WERI-Rb-1 (cell line): ENCODE measurements at regions not wholly inside any gene's neighbourhood (a gene's known extent, or its start where the extent isn't known, plus 50 kb on each side); places are given as distances from the start of the nearest gene placed in this dataset.
A peak's percentile ranks its signal among the peaks of the same experiment; 100 is the strongest.

Source experiments
- DNase-seq: peaks from one replicate; pipeline ENCODE4 v3.0.0-alpha.2; 2020
- H3K27ac ChIP-seq: fragments of 250-450 bp; sonication (Bioruptor Pico); 2 replicates; pipeline ENCODE4 v1.5.1; 2020; ENCODE audit warnings: mild to moderate bottlenecking, moderate library complexity
- H3K27me3 ChIP-seq: fragments of 250-450 bp; sonication (Bioruptor Pico); 2 replicates; pipeline ENCODE4 v1.5.1; 2021; ENCODE audit warnings: mild to moderate bottlenecking, low read depth, moderate library complexity; ENCODE audit not compliant: insufficient read depth, severe bottlenecking
- H3K36me3 ChIP-seq: fragments of 250-450 bp; sonication (Bioruptor Pico); 2 replicates; pipeline ENCODE4 v1.5.1; 2020; ENCODE audit warnings: mild to moderate bottlenecking, moderate library complexity
- H3K4me3 ChIP-seq: 2 replicates; pipeline ENCODE4 v1.5.1; 2011; ENCODE audit warnings: low read depth, mild to moderate bottlenecking, control low read depth, low read length
- H3K9me3 ChIP-seq: fragments of 250-450 bp; sonication (Bioruptor Pico); 2 replicates; pipeline ENCODE4 v1.5.1; 2021; ENCODE audit warnings: mild to moderate bottlenecking, moderate library complexity; ENCODE audit not compliant: severe bottlenecking
- TF ChIP-seq, protein P1 (sequence below): IDR thresholded peaks from 2 replicates; pipeline ENCODE4 v1.5.1; 2011; ENCODE audit warnings: low read depth, mild to moderate bottlenecking, control low read depth, inconsistent platforms, low read length

DNA sequence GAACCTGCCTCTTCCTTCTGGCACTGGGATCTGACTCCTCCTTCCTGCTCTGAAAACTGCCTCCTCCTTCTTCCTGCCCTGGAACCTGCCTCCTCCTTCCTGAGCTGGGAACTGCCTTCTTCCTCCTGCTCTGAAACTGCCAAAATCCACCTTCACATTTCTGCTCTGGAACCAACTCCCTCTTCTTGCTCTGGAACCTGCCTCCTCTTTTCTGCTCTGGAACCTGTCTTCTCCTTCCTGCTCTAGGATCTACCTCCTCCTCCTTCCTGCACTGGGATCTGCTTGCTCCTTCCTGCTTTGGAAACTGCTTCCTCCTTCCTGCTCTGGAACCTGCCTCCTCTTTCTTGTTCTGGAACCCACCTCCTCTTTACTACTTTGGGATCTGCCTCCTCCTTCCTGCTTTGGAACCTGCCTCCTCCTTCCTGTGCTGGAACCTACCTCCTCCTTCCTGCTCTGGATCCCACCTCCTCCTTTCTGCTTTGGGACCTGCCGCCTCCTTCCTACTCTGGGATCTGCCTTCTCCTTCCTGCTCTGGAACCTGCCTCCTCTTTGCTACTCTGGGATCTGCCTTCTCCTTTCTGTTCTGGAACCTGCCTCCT, 315.5 kb downstream of the PRL start:
- no peaks in the 10 kb centered on the region for H3K27me3 ChIP-seq
- H3K4me3 ChIP-seq = no peak overlapping the region
- no peak for DNase-seq
- TF ChIP-seq, protein P1, sequence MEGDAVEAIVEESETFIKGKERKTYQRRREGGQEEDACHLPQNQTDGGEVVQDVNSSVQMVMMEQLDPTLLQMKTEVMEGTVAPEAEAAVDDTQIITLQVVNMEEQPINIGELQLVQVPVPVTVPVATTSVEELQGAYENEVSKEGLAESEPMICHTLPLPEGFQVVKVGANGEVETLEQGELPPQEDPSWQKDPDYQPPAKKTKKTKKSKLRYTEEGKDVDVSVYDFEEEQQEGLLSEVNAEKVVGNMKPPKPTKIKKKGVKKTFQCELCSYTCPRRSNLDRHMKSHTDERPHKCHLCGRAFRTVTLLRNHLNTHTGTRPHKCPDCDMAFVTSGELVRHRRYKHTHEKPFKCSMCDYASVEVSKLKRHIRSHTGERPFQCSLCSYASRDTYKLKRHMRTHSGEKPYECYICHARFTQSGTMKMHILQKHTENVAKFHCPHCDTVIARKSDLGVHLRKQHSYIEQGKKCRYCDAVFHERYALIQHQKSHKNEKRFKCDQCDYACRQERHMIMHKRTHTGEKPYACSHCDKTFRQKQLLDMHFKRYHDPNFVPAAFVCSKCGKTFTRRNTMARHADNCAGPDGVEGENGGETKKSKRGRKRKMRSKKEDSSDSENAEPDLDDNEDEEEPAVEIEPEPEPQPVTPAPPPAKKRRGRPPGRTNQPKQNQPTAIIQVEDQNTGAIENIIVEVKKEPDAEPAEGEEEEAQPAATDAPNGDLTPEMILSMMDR = no peak
- no peaks in the 10 kb centered on the region for H3K36me3 ChIP-seq
- H3K9me3 ChIP-seq = peaks cover 9% of the 10 kb centered on the region
- no peak overlapping the region for H3K27ac ChIP-seq

DNA sequence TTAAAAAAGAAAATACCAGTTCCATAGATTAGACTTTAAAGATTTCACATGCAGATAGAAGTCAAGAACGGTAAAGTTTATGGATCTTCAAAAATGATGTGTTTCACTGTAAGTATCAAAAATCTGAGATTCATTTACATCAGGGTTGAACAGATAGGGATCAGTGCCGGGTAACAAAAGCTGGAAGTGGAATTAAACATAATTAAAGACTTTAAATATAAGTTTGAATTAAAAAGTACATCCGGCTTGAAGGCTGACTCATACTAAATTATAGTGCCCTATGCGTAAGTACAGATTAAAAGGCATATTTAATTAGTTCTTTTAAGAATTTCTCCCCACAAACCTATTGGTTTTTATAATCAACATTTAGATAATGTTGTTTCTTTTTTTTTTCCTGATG, 312.7 kb downstream of the PRL start:
- Histone ChIP-seq H3K36me3 (no peaks in the 10 kb centered on the region), H3K9me3 (peaks cover 9% of the 10 kb centered on the region), H3K4me3 (no peak overlapping the region), H3K27me3 (no peaks in the 10 kb centered on the region), H3K27ac (no peak overlapping the region)
- no peak for DNase-seq
- TF ChIP-seq, protein P1 = no peak

DNA sequence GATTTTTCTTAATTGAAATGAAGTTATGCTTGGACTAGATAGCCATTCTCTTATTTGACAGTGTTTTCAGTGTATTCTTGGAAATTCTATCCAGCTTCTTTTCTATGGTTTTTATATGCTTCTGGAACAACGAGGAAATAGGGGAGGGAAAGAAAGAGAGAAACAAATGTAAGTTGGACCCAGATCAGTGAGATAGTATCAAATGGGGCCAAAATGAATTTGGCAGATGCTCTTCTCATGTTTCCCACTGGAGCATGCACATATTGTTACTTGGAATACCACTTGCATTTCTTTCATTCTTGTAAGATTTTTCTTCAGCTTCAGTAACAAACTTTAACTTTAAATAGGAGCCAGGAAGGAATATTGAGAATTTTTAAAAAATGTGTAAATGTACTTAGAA, 312.3 kb downstream of the PRL start:
- no peak for DNase-seq
- TF ChIP-seq, protein P1 = no peak
- H3K9me3 ChIP-seq = peaks cover 9% of the 10 kb centered on the region
- H3K27ac ChIP-seq = no peak overlapping the region
- no peak overlapping the region for H3K4me3 ChIP-seq
- no peaks in the 10 kb centered on the region for H3K27me3 ChIP-seq
- no peaks in the 10 kb centered on the region for H3K36me3 ChIP-seq

DNA sequence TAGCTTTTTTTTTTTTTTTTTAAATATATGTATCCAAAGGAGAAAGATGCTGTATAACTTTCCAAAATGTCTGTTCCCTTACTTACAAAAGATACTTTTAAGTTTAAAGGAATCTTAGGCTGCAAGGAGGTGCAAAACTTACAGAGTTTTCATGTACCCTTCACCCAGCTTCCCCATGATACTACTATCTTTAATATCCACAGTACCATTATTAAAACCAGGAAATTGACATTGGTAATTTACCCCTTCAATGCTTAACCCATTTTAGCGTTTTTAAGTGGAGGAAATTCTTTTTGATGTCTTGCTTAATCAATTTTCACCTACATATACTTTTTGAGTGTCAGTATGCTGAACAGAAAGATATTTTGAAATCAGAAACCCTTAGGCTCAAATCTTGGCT, 310.9 kb downstream of the PRL start:
- H3K27me3 ChIP-seq = no peaks in the 10 kb centered on the region
- no peak overlapping the region for H3K4me3 ChIP-seq
- no peak for DNase-seq
- H3K9me3 ChIP-seq = peaks cover 6% of the 10 kb centered on the region
- H3K27ac ChIP-seq = no peak overlapping the region
- H3K36me3 ChIP-seq = no peaks in the 10 kb centered on the region
- TF ChIP-seq, protein P1 = no peak

DNA sequence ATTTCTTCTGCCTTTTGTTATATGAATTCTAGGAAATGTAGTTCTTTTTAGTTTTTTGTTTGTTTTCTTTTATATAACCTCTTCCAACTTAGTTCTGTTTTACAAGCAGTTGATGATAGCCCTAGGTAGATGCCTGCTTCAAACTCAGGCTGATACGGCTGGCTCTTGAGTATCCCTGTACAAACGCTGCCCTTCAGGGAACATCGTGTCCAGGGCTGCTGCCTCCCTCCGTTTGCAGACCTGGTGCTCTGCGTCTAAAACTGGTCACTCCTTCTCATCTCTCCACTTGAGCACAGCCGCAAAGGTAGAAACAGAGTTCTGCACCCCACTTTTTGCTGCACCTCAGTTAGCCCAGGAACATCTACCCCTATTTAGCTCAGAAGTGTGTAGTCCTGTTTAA, 310.1 kb downstream of the PRL start:
- H3K36me3 ChIP-seq = no peaks in the 10 kb centered on the region
- no peak overlapping the region for H3K27ac ChIP-seq
- DNase-seq = no peak
- TF ChIP-seq, protein P1 = no peak
- H3K9me3 ChIP-seq = peaks cover 2% of the 10 kb centered on the region
- H3K27me3 ChIP-seq = no peaks in the 10 kb centered on the region
- no peak overlapping the region for H3K4me3 ChIP-seq

DNA sequence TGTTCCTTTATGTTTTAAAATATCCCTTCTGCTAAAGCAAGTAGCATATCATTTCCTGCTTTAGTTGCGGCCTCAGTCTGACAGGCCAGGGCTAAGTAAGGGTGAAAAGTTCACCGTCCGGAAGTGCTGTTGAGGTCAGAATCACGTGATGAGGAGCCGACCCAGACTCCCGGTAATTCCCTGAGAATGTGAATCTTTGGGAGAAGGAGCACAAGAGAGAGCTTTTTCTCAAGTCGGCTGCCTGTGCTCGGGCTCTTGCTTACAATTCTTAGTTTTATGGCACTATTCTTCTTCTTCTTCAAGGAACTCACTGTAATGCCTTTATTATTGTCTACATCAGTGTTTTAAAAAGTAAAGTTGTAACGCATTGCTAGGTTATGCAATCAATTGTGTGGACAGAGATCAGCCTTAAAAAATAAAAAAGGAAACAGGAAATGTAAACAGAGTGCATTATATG, 309.3 kb downstream of the PRL start:
- TF ChIP-seq, protein P1 = no peak
- Histone ChIP-seq H3K27me3 (no peaks in the 10 kb centered on the region), H3K9me3 (no peaks in the 10 kb centered on the region), H3K4me3 (no peak overlapping the region), H3K27ac (no peak overlapping the region), H3K36me3 (no peaks in the 10 kb centered on the region)
- DNase-seq = peak; percentile 86
